ENCODE measurements at regions not wholly inside any gene's neighbourhood (a gene's known extent, or its start where the extent isn't known, plus 50 kb on each side); places are given as distances from the start of the nearest gene placed in this dataset.
"Not testable (repeated sequence)": the region's sequence is repeated elsewhere in the genome, so short reads cannot be mapped to it uniquely, and the experiment has no call there.

GRCh38 chr1:213636778-213637177, 351.0 kb upstream of the PROX1 start:
- TF ChIP-seq CTCF (IDR thresholded peaks at IDR 0.05; ENCODE audit: low read depth, low read length); EZH2phosphoT487 (IDR thresholded peaks at IDR 0.05; ENCODE audit: low read depth): not testable (repeated sequence)
